ENCODE measurements at regions not wholly inside any gene's neighbourhood (a gene's known extent, or its start where the extent isn't known, plus 50 kb on each side); places are given as distances from the start of the nearest gene placed in this dataset.

DNA sequence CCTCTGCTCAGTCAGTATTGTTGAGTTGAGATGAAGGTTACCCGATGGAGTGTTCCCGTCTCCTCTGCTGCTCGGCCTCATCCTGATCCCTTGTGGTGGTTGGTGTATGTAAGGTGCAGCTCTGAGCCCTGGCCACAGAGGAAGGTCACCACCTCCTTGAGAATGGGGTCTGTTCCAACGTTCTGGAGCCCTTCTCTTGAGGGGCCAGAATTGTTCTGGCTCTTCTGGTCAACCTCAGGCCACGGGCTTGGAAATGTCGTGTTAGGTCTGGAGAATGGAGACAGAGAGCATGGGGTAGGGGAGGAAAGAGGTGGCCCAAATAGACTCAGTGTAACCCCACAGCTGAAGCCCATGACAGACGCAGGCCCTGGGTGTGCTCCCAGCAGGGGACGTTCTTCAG is 62.3 kb upstream of the ETV3 start:
- TF ChIP-seq POLR2A (IDR thresholded peaks at IDR 0.05; ENCODE audit: low read depth) (no peak), CTCF (IDR thresholded peaks at IDR 0.05) (no peak), POLR2AphosphoS5 (IDR thresholded peaks at IDR 0.05) (no peak), EP300 (IDR thresholded peaks at IDR 0.05) (no peak)
